Mucosa of descending colon (tissue), 3 donors: ENCODE measurements at regions not wholly inside any gene's neighbourhood (a gene's known extent, or its start where the extent isn't known, plus 50 kb on each side); places are given as distances from the start of the nearest gene placed in this dataset.

ENCODE experiments used
- ATAC-seq: fragments of 200-7000 bp; cut with Tn5 transposase; one replicate; pipeline ENCODE4 v1.9.1; 2020; ENCODE audit warnings: mild to moderate bottlenecking, moderate library complexity
- DNase-seq, 3 donors: peaks; one replicate each; pipeline ENCODE4 v3.0.0-alpha.2; 2020
- H3K36me3 ChIP-seq: fragments of 200-600 bp; one replicate; pipeline ENCODE4 v1.8.0; 2021; ENCODE audit warnings: low read depth, mild to moderate bottlenecking
- H3K4me1 ChIP-seq: fragments of 200-600 bp; one replicate; pipeline ENCODE4 v1.8.0; 2021; ENCODE audit warnings: low read depth, mild to moderate bottlenecking
- H3K4me3 ChIP-seq: fragments of 200-600 bp; one replicate; pipeline ENCODE4 v1.8.0; 2021; ENCODE audit warnings: mild to moderate bottlenecking
- H3K9me3 ChIP-seq: fragments of 200-600 bp; one replicate; pipeline ENCODE4 v1.8.0; 2021; ENCODE audit warnings: mild to moderate bottlenecking
- intact Hi-C, 2 donors: fragments of 100-400 bp; cut with DNase I in 1 of 2; cut with micrococcal nuclease in 1 of 2; formaldehyde crosslinking; loops; one replicate each; pipeline versions ENCODE4 v1.11.0 to v1.11.1; 2022; cut with DNase I, micrococcal nuclease
- TF ChIP-seq, protein P1 (sequence below): fragments of 200-600 bp; IDR thresholded peaks from one replicate; pipeline ENCODE4 v1.8.0; 2022; ENCODE audit warnings: antibody characterized with exemption, mild to moderate bottlenecking
- donor health status: DM: no; HTN: no; CAD: no; lungs with moderate emphysema.
- donor health status: DM: no; HTN: no; CAD: no.
- donor health status: DM: no; HTN: yes; CAD: no.

- intact Hi-C loops = no loop called here
- no peak overlapping the region for H3K4me3 ChIP-seq
- no peaks in the 10 kb centered on the region for H3K36me3 ChIP-seq
- DNase-seq = no peak
- TF ChIP-seq, protein P1, sequence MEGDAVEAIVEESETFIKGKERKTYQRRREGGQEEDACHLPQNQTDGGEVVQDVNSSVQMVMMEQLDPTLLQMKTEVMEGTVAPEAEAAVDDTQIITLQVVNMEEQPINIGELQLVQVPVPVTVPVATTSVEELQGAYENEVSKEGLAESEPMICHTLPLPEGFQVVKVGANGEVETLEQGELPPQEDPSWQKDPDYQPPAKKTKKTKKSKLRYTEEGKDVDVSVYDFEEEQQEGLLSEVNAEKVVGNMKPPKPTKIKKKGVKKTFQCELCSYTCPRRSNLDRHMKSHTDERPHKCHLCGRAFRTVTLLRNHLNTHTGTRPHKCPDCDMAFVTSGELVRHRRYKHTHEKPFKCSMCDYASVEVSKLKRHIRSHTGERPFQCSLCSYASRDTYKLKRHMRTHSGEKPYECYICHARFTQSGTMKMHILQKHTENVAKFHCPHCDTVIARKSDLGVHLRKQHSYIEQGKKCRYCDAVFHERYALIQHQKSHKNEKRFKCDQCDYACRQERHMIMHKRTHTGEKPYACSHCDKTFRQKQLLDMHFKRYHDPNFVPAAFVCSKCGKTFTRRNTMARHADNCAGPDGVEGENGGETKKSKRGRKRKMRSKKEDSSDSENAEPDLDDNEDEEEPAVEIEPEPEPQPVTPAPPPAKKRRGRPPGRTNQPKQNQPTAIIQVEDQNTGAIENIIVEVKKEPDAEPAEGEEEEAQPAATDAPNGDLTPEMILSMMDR = no peak
- ATAC-seq = no peak
- no peaks in the 10 kb centered on the region for H3K4me1 ChIP-seq
- no peaks in the 10 kb centered on the region for H3K9me3 ChIP-seq
These were observed 50.5 kb upstream of the ZBED5 start for GRCh38 chr11:10908215-10908951.
